ENCODE measurements at regions not wholly inside any gene's neighbourhood (a gene's known extent, or its start where the extent isn't known, plus 50 kb on each side); places are given as distances from the start of the nearest gene placed in this dataset.

DNA sequence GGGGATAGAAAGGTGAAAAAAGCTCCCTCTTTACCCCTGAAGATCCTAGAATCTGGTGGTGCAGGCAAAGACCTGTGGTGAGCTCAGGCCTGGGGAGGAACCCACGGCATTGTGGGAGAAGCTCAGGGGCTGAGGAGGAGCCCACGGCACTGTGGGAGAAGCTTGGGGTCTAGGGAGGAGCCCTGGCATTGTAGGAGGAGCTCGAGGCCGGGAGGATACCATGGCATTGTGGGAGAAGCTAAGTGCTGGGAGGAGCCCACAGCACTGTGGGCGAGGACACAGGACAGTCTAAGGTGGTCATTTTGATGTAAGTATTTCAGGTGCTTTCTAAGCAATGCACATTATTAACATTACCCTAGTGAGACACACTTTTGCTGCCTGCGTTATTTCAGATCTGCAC lies 179.7 kb downstream of the HSD17B3 start:
- dilution Hi-C loops (cut with MboI; ENCODE audit: extremely low pct_ligation_motif_present, low sequenced_read_pairs) = no loop called here

More for the DNA sequence above, 179.7 kb downstream of the HSD17B3 start:
- FAIRE-seq = no peak
- no peaks in the 10 kb centered on the region for H3K9me1 ChIP-seq (replicated peaks; ENCODE audit: control insufficient read depth, extremely low read depth, insufficient read depth, low read length)
- no peak for TF ChIP-seq POLR2A (IDR thresholded peaks at IDR 0.05; ENCODE audit: low read depth, low read length)
- TF ChIP-seq JUN (IDR thresholded peaks at IDR 0.05; ENCODE audit: borderline replicate concordance, insufficient read depth, insufficient read length, low read depth) = no peak
- TF ChIP-seq, protein P1, sequence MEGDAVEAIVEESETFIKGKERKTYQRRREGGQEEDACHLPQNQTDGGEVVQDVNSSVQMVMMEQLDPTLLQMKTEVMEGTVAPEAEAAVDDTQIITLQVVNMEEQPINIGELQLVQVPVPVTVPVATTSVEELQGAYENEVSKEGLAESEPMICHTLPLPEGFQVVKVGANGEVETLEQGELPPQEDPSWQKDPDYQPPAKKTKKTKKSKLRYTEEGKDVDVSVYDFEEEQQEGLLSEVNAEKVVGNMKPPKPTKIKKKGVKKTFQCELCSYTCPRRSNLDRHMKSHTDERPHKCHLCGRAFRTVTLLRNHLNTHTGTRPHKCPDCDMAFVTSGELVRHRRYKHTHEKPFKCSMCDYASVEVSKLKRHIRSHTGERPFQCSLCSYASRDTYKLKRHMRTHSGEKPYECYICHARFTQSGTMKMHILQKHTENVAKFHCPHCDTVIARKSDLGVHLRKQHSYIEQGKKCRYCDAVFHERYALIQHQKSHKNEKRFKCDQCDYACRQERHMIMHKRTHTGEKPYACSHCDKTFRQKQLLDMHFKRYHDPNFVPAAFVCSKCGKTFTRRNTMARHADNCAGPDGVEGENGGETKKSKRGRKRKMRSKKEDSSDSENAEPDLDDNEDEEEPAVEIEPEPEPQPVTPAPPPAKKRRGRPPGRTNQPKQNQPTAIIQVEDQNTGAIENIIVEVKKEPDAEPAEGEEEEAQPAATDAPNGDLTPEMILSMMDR (IDR thresholded peaks at IDR 0.05; ENCODE audit: extremely low read depth in 1 of 2, insufficient read depth in 1 of 2, low read depth in 1 of 2, low read length in 2 of 2) = no peak
- TF ChIP-seq, protein P2, sequence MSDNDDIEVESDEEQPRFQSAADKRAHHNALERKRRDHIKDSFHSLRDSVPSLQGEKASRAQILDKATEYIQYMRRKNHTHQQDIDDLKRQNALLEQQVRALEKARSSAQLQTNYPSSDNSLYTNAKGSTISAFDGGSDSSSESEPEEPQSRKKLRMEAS (IDR thresholded peaks at IDR 0.05; ENCODE audit: insufficient read depth, insufficient read length) = no peak
- TF ChIP-seq MYC (IDR thresholded peaks at IDR 0.05; ENCODE audit: low read depth, low read length) = no peak
- TF ChIP-seq GATA2 (IDR thresholded peaks at IDR 0.05; ENCODE audit: insufficient read depth, insufficient read length, low read depth, low read length) = no peak
- no peak for TF ChIP-seq FOS (IDR thresholded peaks at IDR 0.05; ENCODE audit: borderline replicate concordance, insufficient read depth, low read length)
- no peak for TF ChIP-seq POLR2AphosphoS5 (IDR thresholded peaks at IDR 0.05; ENCODE audit: insufficient read depth, low read depth, low read length)
- no peak for TF ChIP-seq EZH2 (IDR thresholded peaks at IDR 0.05; ENCODE audit: borderline replicate concordance, low read depth, low read length, severe bottlenecking)
- H2AFZ ChIP-seq (ENCODE audit: low read depth, low read length) = no peak overlapping the region
- no peak overlapping the region for H3K4me2 ChIP-seq (ENCODE audit: insufficient read depth, low read length)
- H3K9me3 ChIP-seq (replicated peaks; ENCODE audit: control insufficient read depth, insufficient read depth, low read length) = no peaks in the 10 kb centered on the region
- intact Hi-C loops (cut with micrococcal nuclease) = no loop called here
- ChIA-PET CTCF (interaction anchor here (1.5 kb wide), 1 partner anchor 95 kb away, joined by 4 read pairs; no protein-coding TSS in a partner anchor), POLR2A (no interaction called here)
- no peaks in the 10 kb centered on the region for H3K79me2 ChIP-seq (ENCODE audit: control insufficient read depth, insufficient read depth, low read length)
- no peak overlapping the region for H3K27ac ChIP-seq (ENCODE audit: insufficient read depth, low read depth, low read length)
- H3K4me3 ChIP-seq (replicated peaks in 1 of 3; ENCODE audit: insufficient read depth in 1 of 3, low read depth in 1 of 3, low read length in 3 of 3) = no peak overlapping the region
- DNase-seq (ENCODE audit: low read depth, low spot score) = no peak
- no peaks in the 10 kb centered on the region for H3K36me3 ChIP-seq (ENCODE audit: control insufficient read depth in 2 of 2, extremely low read depth in 1 of 2, insufficient read depth in 2 of 2, low read length in 2 of 2)
- H4K20me1 ChIP-seq (replicated peaks; ENCODE audit: control insufficient read depth, extremely low read depth, insufficient read depth, low read length) = no peaks in the 10 kb centered on the region
- H3K27me3 ChIP-seq (ENCODE audit: control insufficient read depth in 2 of 2, insufficient read depth in 2 of 2, low read length in 2 of 2) = peaks cover 2 to 4% of the 10 kb centered on the region in 2 experiments
- no peaks in the 10 kb centered on the region for H3K4me1 ChIP-seq (ENCODE audit: control insufficient read depth, extremely low read depth, insufficient read depth, low read length)
- no TSS peak for BruUV-seq (replicated peaks)
- no peak overlapping the region for H3K9ac ChIP-seq (replicated peaks; ENCODE audit: extremely low read depth, insufficient read depth, low read length)

All from endothelial cell of umbilical vein (primary cell).